Left ventricle myocardium inferior (tissue), 1 donor: ENCODE measurements at regions not wholly inside any gene's neighbourhood (a gene's known extent, or its start where the extent isn't known, plus 50 kb on each side); places are given as distances from the start of the nearest gene placed in this dataset.

Experiments
- DNase-seq: peaks from one replicate; pipeline ENCODE4 v3.0.0-alpha.2; 2020
- H3K27ac ChIP-seq: fragments of 200-600 bp; replicated peaks from 2 replicates; pipeline ENCODE4 v1.8.0; 2021
- H3K27me3 ChIP-seq: fragments of 200-600 bp; 2 replicates; pipeline ENCODE4 v1.8.0; 2021; ENCODE audit warnings: low read depth
- H3K36me3 ChIP-seq: fragments of 200-600 bp; 2 replicates; pipeline ENCODE4 v1.8.0; 2021
- H3K4me1 ChIP-seq: fragments of 200-600 bp; 2 replicates; pipeline ENCODE4 v1.8.0; 2021
- H3K4me3 ChIP-seq: fragments of 200-600 bp; 2 replicates; pipeline ENCODE4 v1.8.0; 2021; ENCODE audit warnings: mild to moderate bottlenecking, moderate library complexity
- H3K9me3 ChIP-seq: fragments of 200-600 bp; replicated peaks from 2 replicates; pipeline ENCODE4 v1.8.0; 2021
- intact Hi-C: fragments of 100-400 bp; cut with micrococcal nuclease; formaldehyde crosslinking; loops from one replicate; pipeline ENCODE4 v1.11.0; 2022
- TF ChIP-seq, protein P1 (sequence below): fragments of 200-600 bp; IDR thresholded peaks from 2 replicates; pipeline ENCODE4 v1.8.0; 2021; ENCODE audit warnings: antibody characterized with exemption, mild to moderate bottlenecking, borderline replicate concordance
- donor health status: DM: no; HTN: yes; CAD: no; lungs with severe emphysema.

GRCh38 chr2:240298117-240298790 lies 137.2 kb upstream of the GPC1 start:
- Histone ChIP-seq H3K27ac (no peak overlapping the region), H3K27me3 (peaks cover 10% of the 10 kb centered on the region), H3K4me3 (no peak overlapping the region), H3K9me3 (no peaks in the 10 kb centered on the region), H3K4me1 (peaks cover 42% of the 10 kb centered on the region), H3K36me3 (no peaks in the 10 kb centered on the region)
- intact Hi-C loops: no loop called here
- TF ChIP-seq, protein P1, sequence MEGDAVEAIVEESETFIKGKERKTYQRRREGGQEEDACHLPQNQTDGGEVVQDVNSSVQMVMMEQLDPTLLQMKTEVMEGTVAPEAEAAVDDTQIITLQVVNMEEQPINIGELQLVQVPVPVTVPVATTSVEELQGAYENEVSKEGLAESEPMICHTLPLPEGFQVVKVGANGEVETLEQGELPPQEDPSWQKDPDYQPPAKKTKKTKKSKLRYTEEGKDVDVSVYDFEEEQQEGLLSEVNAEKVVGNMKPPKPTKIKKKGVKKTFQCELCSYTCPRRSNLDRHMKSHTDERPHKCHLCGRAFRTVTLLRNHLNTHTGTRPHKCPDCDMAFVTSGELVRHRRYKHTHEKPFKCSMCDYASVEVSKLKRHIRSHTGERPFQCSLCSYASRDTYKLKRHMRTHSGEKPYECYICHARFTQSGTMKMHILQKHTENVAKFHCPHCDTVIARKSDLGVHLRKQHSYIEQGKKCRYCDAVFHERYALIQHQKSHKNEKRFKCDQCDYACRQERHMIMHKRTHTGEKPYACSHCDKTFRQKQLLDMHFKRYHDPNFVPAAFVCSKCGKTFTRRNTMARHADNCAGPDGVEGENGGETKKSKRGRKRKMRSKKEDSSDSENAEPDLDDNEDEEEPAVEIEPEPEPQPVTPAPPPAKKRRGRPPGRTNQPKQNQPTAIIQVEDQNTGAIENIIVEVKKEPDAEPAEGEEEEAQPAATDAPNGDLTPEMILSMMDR: no peak
- DNase-seq: no peak

DNA sequence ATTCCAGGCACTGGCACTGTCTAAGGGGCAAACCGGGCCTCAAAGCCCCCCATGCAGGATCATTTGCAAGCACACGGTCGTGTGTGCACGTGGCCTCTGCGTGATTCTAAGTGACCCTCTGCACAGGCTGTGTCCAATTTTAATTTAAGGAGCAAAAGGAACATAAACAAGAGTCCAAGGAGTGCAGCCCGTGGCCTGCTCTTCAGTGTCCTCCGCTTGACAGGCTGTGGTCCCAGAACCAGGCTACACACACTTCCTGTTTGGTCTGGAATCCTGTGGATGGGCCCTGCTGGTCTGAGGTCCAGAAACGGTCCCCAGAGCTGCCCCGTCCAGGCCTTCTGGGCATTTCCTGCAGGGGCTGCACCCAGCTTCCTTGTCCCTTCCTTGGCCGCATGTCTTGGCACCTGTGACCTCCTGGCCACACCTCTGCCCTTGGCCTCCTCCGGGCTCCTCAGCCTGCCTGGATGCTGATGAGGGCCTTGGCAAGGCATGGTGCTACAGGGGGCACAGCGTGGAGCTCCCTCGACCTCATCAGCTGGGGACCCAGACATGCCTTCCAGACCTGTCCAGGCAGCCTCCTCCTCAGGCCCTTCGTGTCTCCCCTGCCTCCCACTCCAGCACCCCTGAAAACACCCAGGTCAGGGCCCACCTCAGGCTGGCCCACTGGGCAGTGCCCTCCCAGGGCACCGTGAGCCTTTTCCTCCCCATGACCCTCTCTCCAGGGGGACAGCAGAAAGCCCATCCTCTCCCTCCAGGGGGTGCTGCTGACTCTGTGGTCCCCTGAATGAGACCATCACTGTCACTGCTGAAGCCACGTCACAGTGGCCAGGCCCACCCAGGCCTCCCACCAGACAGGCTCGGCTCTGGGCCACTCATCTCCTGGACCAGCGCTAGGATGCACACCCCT lies 136.4 kb upstream of the GPC1 start:
- Histone ChIP-seq H3K4me3 (no peak overlapping the region), H3K36me3 (no peaks in the 10 kb centered on the region), H3K27ac (no peak overlapping the region), H3K9me3 (no peaks in the 10 kb centered on the region), H3K4me1 (peaks cover 36% of the 10 kb centered on the region), H3K27me3 (peaks cover 10% of the 10 kb centered on the region)
- TF ChIP-seq, protein P1: no peak
- no peak for DNase-seq
- intact Hi-C loops: no loop called here

- Histone ChIP-seq H3K27me3 (peaks cover 10% of the 10 kb centered on the region), H3K27ac (no peak overlapping the region), H3K36me3 (no peaks in the 10 kb centered on the region), H3K9me3 (no peaks in the 10 kb centered on the region), H3K4me3 (no peak overlapping the region), H3K4me1 (peaks cover 29% of the 10 kb centered on the region)
- intact Hi-C loops: no loop called here
- no peak for DNase-seq
- TF ChIP-seq, protein P1: no peak
Observed at GRCh38 chr2:240299710-240300068, 135.8 kb upstream of the GPC1 start.

DNA sequence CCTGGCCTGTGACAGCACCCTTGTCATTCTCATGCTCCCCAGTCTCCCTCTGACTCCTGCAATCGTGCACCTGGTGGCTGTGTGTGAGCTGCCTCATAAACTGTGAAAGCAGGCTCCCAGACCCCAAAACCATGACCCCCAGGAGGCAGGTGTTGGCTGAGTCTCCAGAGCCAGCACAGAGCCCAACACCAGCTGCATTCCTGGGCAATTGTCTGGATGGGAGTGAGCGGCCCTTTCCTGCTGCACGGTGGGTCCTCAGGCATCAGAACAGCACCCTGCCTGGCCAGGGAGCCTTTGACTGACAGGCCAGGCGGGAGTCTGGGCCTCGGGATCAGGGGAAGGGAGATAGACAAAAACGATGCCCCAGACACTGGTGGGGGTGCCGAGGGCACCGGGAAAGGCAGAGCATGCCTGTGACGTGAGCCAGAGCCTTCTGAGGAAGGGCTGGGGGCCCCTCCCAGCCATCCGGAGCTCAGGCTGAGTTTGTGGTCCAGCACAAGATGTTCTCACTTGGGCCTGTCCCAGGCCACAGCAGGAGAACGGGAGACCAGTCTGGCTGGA lies 135.1 kb upstream of the GPC1 start:
- TF ChIP-seq, protein P1: no peak
- Histone ChIP-seq H3K36me3 (no peaks in the 10 kb centered on the region), H3K27ac (no peak overlapping the region), H3K4me3 (no peak overlapping the region), H3K4me1 (peaks cover 24% of the 10 kb centered on the region), H3K9me3 (no peaks in the 10 kb centered on the region), H3K27me3 (peaks cover 10% of the 10 kb centered on the region)
- intact Hi-C loops: no loop called here
- DNase-seq: no peak

DNA sequence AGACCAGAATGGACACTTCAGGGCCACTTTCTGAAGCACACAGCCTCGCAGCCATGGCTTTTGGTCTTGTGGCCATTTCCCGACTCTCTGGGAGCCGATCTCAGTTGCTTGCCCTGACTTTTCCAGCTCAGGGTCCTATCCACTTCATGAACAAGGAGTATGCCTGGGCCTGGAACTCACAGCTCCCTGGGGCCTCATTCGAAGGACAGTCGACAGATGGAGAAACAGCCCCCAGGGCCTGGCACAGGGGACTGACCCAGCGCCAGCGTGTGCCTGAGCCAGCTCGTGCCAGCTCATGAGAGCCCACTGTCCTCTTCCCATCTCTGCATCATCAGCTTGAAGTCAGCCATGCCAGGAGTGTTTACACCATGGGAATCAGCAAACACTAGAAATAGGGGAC lies 134.6 kb upstream of the GPC1 start:
- Histone ChIP-seq H3K27ac (no peak overlapping the region), H3K9me3 (no peaks in the 10 kb centered on the region), H3K27me3 (peaks cover 10% of the 10 kb centered on the region), H3K4me3 (no peak overlapping the region), H3K36me3 (no peaks in the 10 kb centered on the region), H3K4me1 (peaks cover 19% of the 10 kb centered on the region)
- DNase-seq: no peak
- intact Hi-C loops: no loop called here
- TF ChIP-seq, protein P1: no peak
